GM23338 (cell line): ENCODE measurements at regions not wholly inside any gene's neighbourhood (a gene's known extent, or its start where the extent isn't known, plus 50 kb on each side); places are given as distances from the start of the nearest gene placed in this dataset.

ENCODE experiments used
- ATAC-seq: fragments of 200-7000 bp; cut with Tn5 transposase; 3 replicates; pipeline ENCODE4 v1.9.1; 2020
- DNase-seq: peaks from one replicate; pipeline ENCODE4 v3.0.0-alpha.2; 2015; ENCODE audit warnings: low spot score
- H2AFZ ChIP-seq: fragments of 200-600 bp; sonication (generic); 2 replicates; pipeline ENCODE4 v1.8.0; 2016; ENCODE audit warnings: antibody characterized with exemption, mild to moderate bottlenecking, moderate library complexity
- H3F3A ChIP-seq: fragments of 200-600 bp; sonication (generic); replicated peaks from 2 replicates; pipeline ENCODE4 v1.8.0; 2017; ENCODE audit warnings: antibody characterized with exemption, mixed run types, low read depth
- H3K27ac ChIP-seq: fragments of 200-600 bp; sonication (generic); 2 replicates; pipeline ENCODE4 v1.6.1; 2016; ENCODE audit warnings: low read depth
- H3K27me3 ChIP-seq: fragments of 200-600 bp; sonication (generic); 2 replicates; pipeline ENCODE4 v1.8.0; 2016; ENCODE audit warnings: mild to moderate bottlenecking, mixed run types, moderate library complexity; ENCODE audit not compliant: insufficient read depth
- H3K36me3 ChIP-seq: fragments of 200-600 bp; sonication (generic); 2 replicates; pipeline ENCODE4 v1.8.0; 2016; ENCODE audit warnings: mild to moderate bottlenecking; ENCODE audit not compliant: insufficient read depth
- H3K4me1 ChIP-seq: fragments of 200-600 bp; sonication (generic); 2 replicates; pipeline ENCODE4 v1.8.0; 2016; ENCODE audit warnings: mild to moderate bottlenecking, moderate library complexity; ENCODE audit not compliant: insufficient read depth
- H3K4me2 ChIP-seq: fragments of 200-600 bp; sonication (generic); 2 replicates; pipeline ENCODE4 v1.7.1; 2017; ENCODE audit warnings: mixed run types
- H3K4me3 ChIP-seq: fragments of 200-600 bp; sonication (generic); 2 replicates; pipeline ENCODE4 v1.6.1; 2016; ENCODE audit warnings: mixed run types
- H3K79me2 ChIP-seq: fragments of 200-600 bp; sonication (generic); replicated peaks from 2 replicates; pipeline ENCODE4 v1.8.0; 2017; ENCODE audit warnings: mild to moderate bottlenecking; ENCODE audit not compliant: insufficient read depth
- H3K9me2 ChIP-seq: fragments of 200-600 bp; sonication (generic); 2 replicates; pipeline ENCODE4 v1.8.0; 2017; ENCODE audit not compliant: insufficient read depth
- H4K20me1 ChIP-seq: fragments of 200-600 bp; sonication (generic); replicated peaks from 2 replicates; pipeline ENCODE4 v1.8.0; 2017; ENCODE audit warnings: mild to moderate bottlenecking; ENCODE audit not compliant: insufficient read depth
- H3K27ac Mint-ChIP-seq: 2 replicates; pipeline ENCODE4 v1.8.0; 2020; ENCODE audit warnings: inconsistent platforms, mild to moderate bottlenecking, moderate library complexity, mixed read lengths
- H3K27me3 Mint-ChIP-seq: 3 replicates; pipeline ENCODE4 v1.8.0; 2022; ENCODE audit warnings: low read depth, mild to moderate bottlenecking, moderate library complexity, mixed read lengths, inconsistent platforms; ENCODE audit not compliant: insufficient read depth, poor library complexity
- H3K36me3 Mint-ChIP-seq: 3 replicates; pipeline ENCODE4 v1.8.0; 2021; ENCODE audit warnings: low read depth, mild to moderate bottlenecking, inconsistent platforms, moderate library complexity, mixed read lengths
- H3K4me1 Mint-ChIP-seq: 3 replicates; pipeline ENCODE4 v1.8.0; 2020; ENCODE audit warnings: mild to moderate bottlenecking, inconsistent platforms, mixed read lengths
- H3K4me3 Mint-ChIP-seq: 3 replicates; pipeline ENCODE4 v1.8.0; 2021; ENCODE audit warnings: moderate library complexity, mild to moderate bottlenecking, inconsistent platforms, mixed read lengths
- H3K9me3 Mint-ChIP-seq: 3 replicates; pipeline ENCODE4 v1.8.0; 2020; ENCODE audit warnings: moderate library complexity, mild to moderate bottlenecking, inconsistent platforms, mixed read lengths
- CREB1 ChIP-seq: fragments of 250-450 bp; sonication (Bioruptor Pico); IDR thresholded peaks from 2 replicates; pipeline ENCODE4 v1.5.0; 2020; ENCODE audit warnings: low read depth, mild to moderate bottlenecking, moderate library complexity
- CTCF ChIP-seq, 2 experiments: fragments of 200-600 bp in 1 of 2; sonication (generic) in 1 of 2; conservative IDR thresholded peaks; 2 replicates each; pipeline versions ENCODE4 v1.5.1 to v1.6.1; 2016 to 2017; ENCODE audit warnings: antibody characterized with exemption in 2 of 2, low read depth in 2 of 2, mild to moderate bottlenecking in 2 of 2, moderate library complexity in 1 of 2
- EZH2 ChIP-seq: fragments of 200-600 bp; sonication (generic); IDR thresholded peaks from one replicate; pipeline ENCODE4 v1.8.0; 2017; ENCODE audit warnings: antibody characterized with exemption, mild to moderate bottlenecking, low read depth; ENCODE audit not compliant: unreplicated experiment
- EZH2phosphoT487 ChIP-seq: fragments of 200-600 bp; sonication (generic); IDR thresholded peaks from one replicate; pipeline ENCODE4 v1.8.1; 2018; ENCODE audit warnings: antibody characterized with exemption; ENCODE audit not compliant: unreplicated experiment
- NANOG ChIP-seq: IDR thresholded peaks from 2 replicates; pipeline ENCODE4 v1.6.1; 2016; ENCODE audit warnings: antibody characterized with exemption, borderline replicate concordance
- REST ChIP-seq: IDR thresholded peaks from one replicate; pipeline ENCODE4 v1.6.1; 2018; ENCODE audit warnings: antibody characterized with exemption; ENCODE audit not compliant: unreplicated experiment
- STAT1 ChIP-seq: IDR thresholded peaks from one replicate; pipeline ENCODE4 v1.6.1; 2016; ENCODE audit warnings: antibody characterized with exemption; ENCODE audit not compliant: unreplicated experiment

- Histone ChIP-seq H3K4me3 (no peak overlapping the region), H3K4me2 (no peak overlapping the region), H3K27me3 (no peaks in the 10 kb centered on the region), H3K36me3 (no peaks in the 10 kb centered on the region), H3K27ac (no peak overlapping the region), H3F3A (no peaks in the 10 kb centered on the region), H3K9me2 (no peaks in the 10 kb centered on the region; the same call in 1 of the 2 replicates), H3K4me1 (peaks cover 5% of the 10 kb centered on the region; the same call in 1 of the 2 replicates), H3K79me2 (no peaks in the 10 kb centered on the region), H4K20me1 (no peaks in the 10 kb centered on the region), H2AFZ (no peak overlapping the region)
- H3K27ac Mint-ChIP-seq: no peak overlapping the region
- H3K9me3 Mint-ChIP-seq: no peaks in the 10 kb centered on the region
- H3K4me3 Mint-ChIP-seq: no peak overlapping the region
- H3K27me3 Mint-ChIP-seq: no peaks in the 10 kb centered on the region
- no peaks in the 10 kb centered on the region for H3K36me3 Mint-ChIP-seq
- DNase-seq: no peak
- no peak for TF ChIP-seq REST
- no peak for TF ChIP-seq CREB1 (CRISPR knock-in tag)
- no peak for TF ChIP-seq EZH2
- TF ChIP-seq CTCF (conservative IDR thresholded peaks at IDR 0.05; ENCODE audit: low read depth in 2 of 2): no peak
- TF ChIP-seq NANOG: no peak
- no peak for TF ChIP-seq STAT1
- ATAC-seq: no peak
- H3K4me1 Mint-ChIP-seq: peaks cover 8% of the 10 kb centered on the region
Observed at GRCh38 chr14:37707716-37708115, 112.3 kb downstream of the TTC6 start.

GRCh38 chr14:37708481-37708880 is 113.1 kb downstream of the TTC6 start:
- no peak overlapping the region for H3K27ac Mint-ChIP-seq
- Histone ChIP-seq H2AFZ (no peak overlapping the region), H4K20me1 (no peaks in the 10 kb centered on the region), H3K79me2 (no peaks in the 10 kb centered on the region), H3K27ac (no peak overlapping the region), H3K9me2 (no peaks in the 10 kb centered on the region; the same call in 1 of the 2 replicates), H3F3A (no peaks in the 10 kb centered on the region), H3K27me3 (no peaks in the 10 kb centered on the region), H3K4me2 (no peak overlapping the region), H3K36me3 (no peaks in the 10 kb centered on the region), H3K4me3 (no peak overlapping the region), H3K4me1 (peaks cover 5% of the 10 kb centered on the region; the same call in 1 of the 2 replicates)
- no peaks in the 10 kb centered on the region for H3K36me3 Mint-ChIP-seq
- DNase-seq (no peak), ATAC-seq (no peak)
- peaks cover 8% of the 10 kb centered on the region for H3K4me1 Mint-ChIP-seq
- no peaks in the 10 kb centered on the region for H3K27me3 Mint-ChIP-seq
- H3K4me3 Mint-ChIP-seq: no peak overlapping the region
- H3K9me3 Mint-ChIP-seq: no peaks in the 10 kb centered on the region
- no peak for TF ChIP-seq REST
- no peak for TF ChIP-seq EZH2phosphoT487
- TF ChIP-seq NANOG: no peak
- TF ChIP-seq STAT1: no peak
